T-helper 1 cell (primary cell): ENCODE measurements at regions not wholly inside any gene's neighbourhood (a gene's known extent, or its start where the extent isn't known, plus 50 kb on each side); places are given as distances from the start of the nearest gene placed in this dataset.
"Not testable (repeated sequence)": the region's sequence is repeated elsewhere in the genome, so short reads cannot be mapped to it uniquely, and the experiment has no call there.

Experiments used
- DNase-seq, 5 donors: peaks; one replicate each; pipeline ENCODE4 v3.0.0-alpha.2; 2012 to 2020

- DNase-seq, result not testable (repeated sequence)
These were observed 294.7 kb upstream of the TEKT4 start for GRCh38 chr2:94576486-94576885.

- DNase-seq, result peak in 1 of 5 donors; percentile 4
These were observed 294.1 kb upstream of the TEKT4 start for GRCh38 chr2:94577160-94577559.

GRCh38 chr2:94579221-94579620 lies 292.0 kb upstream of the TEKT4 start:
- not testable (repeated sequence) for DNase-seq

- not testable (repeated sequence) for DNase-seq
These were observed 288.0 kb upstream of the TEKT4 start for GRCh38 chr2:94583081-94583723.

GRCh38 chr2:94584569-94584968 lies 286.7 kb upstream of the TEKT4 start:
- not testable (repeated sequence) for DNase-seq

- not testable (repeated sequence) for DNase-seq
These were observed 284.9 kb upstream of the TEKT4 start for GRCh38 chr2:94586032-94586982.

- not testable (repeated sequence) for DNase-seq
These were observed 284.2 kb upstream of the TEKT4 start for GRCh38 chr2:94587042-94587441.

- not testable (repeated sequence) for DNase-seq
These were observed 277.0 kb upstream of the TEKT4 start for GRCh38 chr2:94594019-94594836.

GRCh38 chr2:94595956-94596355 lies 275.3 kb upstream of the TEKT4 start:
- DNase-seq, result not testable (repeated sequence)

- not testable (repeated sequence) for DNase-seq
These were observed 273.0 kb upstream of the TEKT4 start for GRCh38 chr2:94598075-94598713.

GRCh38 chr2:94600929-94601328 lies 270.3 kb upstream of the TEKT4 start:
- not testable (repeated sequence) for DNase-seq

- DNase-seq, result no peak
These were observed 268.8 kb upstream of the TEKT4 start for GRCh38 chr2:94602466-94602865.

- no peak for DNase-seq
These were observed 249.1 kb upstream of the TEKT4 start for GRCh38 chr2:94622113-94622618.

GRCh38 chr2:94628953-94629352 lies 242.3 kb upstream of the TEKT4 start:
- DNase-seq, result not testable (repeated sequence)

GRCh38 chr2:94641397-94641796 lies 229.8 kb upstream of the TEKT4 start:
- not testable (repeated sequence) for DNase-seq

GRCh38 chr2:94652131-94652530 lies 219.1 kb upstream of the TEKT4 start:
- not testable (repeated sequence) for DNase-seq

- DNase-seq, result not testable (repeated sequence)
These were observed 201.4 kb upstream of the TEKT4 start for GRCh38 chr2:94669858-94670257.

GRCh38 chr2:94694236-94694635 lies 177.0 kb upstream of the TEKT4 start:
- DNase-seq, result not testable (repeated sequence)

- not testable (repeated sequence) for DNase-seq
These were observed 162.2 kb upstream of the TEKT4 start for GRCh38 chr2:94708982-94709381.

GRCh38 chr2:94725543-94725942 lies 145.7 kb upstream of the TEKT4 start:
- DNase-seq, result no peak

- peak in 1 of 5 donors; percentile 1 for DNase-seq
These were observed 135.7 kb upstream of the TEKT4 start for GRCh38 chr2:94735536-94735935.

GRCh38 chr2:94737145-94737544 lies 134.1 kb upstream of the TEKT4 start:
- DNase-seq, result not testable (repeated sequence)
